HG02623 (cell line): ENCODE measurements at regions not wholly inside any gene's neighbourhood (a gene's known extent, or its start where the extent isn't known, plus 50 kb on each side); places are given as distances from the start of the nearest gene placed in this dataset.

Experiments used
- ATAC-seq: cut with Tn5 transposase; IDR thresholded peaks from one replicate; pipeline ENCODE4 v1.9.1; 2021; ENCODE audit warnings: moderate library complexity; ENCODE audit not compliant: unreplicated experiment

DNA sequence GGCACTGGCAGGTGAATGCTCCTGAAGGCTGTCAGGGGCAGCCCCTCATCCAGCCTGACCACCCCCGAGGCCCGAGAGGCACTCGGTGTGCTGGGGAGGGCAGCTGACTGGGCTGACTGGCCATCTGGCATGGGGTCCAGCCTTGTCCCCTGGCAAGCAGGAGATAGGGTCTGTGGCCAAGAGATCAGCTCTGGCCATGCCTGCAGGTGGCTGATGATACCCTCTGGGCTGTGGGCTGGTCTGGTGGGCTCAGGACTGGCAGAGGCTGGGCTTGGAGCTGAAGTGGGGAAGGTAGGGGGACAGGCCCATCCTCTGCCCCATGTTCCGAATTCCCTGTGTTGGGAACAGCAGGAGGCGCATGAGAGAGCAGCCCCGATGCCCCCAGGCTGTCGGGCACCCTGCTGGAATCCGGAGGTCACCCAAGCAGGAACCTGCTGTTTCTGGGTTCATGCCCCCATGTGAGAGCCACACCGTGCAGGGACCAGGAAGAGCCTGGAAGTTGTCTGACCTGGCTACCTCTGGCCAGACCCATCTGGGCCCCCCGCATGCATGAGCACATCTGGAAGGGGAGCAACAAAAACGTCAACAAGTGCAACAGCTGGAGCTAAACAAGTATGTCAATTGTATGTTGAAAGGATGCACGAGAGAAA, 527.0 kb downstream of the TBC1D22A start:
- ATAC-seq = no peak

DNA sequence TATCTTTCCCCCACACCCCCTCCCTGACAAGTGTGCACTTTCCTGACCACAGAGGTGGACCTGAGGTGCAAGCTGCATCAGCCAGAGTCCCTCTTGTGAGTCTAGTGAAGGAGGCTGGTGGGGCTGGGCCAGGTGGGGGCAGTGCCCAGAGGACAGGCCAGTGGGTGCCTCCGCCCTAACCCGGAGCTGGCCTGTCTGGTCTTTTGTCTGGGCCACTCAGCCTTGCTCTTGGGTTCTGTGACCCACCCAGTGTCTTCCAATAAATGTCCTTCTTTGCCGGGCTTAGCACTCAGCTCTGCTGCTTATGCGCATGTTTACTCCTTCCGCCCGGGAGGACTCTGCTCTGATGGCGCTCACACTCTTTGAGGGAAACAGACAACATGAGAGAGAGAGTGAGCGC, 526.2 kb downstream of the TBC1D22A start:
- ATAC-seq = no peak

DNA sequence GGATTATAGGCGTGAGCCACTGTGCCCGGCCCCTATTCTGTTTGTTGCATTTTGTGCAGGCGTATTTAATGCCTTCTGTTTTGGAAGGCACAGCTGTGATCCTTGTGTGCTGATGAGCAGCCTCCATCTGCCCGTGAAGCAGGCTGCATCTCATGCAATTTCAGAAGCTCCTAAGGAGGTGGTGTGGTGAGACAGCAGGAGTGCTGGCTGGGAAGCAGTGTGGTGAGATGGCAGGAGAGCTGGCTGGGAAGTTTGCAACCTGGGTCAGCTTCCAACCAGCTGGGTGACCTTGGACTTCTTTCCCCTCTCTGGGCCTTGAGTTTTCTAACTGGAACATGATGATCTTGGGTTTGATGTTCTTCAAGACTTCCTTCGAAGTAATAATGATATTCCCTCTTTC, 525.1 kb downstream of the TBC1D22A start:
- ATAC-seq = no peak

DNA sequence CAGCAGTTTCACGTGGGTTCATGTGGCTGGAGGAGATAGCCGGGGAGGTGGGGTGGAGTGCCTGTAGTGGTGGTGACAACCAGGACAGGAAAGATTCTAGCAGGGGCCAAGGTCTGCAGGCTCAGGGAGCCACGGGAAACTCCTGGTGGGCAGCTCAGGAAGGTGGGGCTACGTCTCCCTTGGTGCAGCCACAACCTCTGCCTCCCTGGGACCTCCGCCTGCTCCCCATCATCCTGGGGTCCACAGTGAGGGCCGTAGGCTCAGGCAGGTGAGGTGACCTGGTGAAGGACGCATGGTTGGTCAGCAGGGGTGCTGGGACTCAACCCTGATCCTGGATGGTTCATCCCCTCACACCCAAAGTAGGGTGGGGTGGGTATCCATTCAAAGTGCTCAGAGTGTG, 524.1 kb downstream of the TBC1D22A start:
- no peak for ATAC-seq

DNA sequence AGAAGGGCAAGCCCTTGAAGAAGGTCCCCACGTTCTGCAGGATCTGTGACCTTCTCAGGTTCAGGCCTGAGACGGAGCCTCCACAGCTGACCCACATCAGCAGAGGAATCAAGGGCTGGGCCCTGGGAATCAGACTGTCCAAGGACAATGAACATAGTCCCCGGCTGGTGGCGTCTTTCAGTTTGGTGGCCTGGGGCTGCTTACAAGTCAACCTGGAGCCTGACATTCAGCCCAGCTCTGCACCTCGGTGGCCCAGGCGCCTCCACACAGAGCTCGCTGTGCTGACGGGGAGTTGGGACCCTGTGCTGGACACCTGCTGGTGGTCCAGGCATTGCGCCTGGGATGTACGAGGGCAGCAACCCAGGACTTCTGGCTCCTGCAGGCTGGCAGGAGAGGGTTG, 523.5 kb downstream of the TBC1D22A start:
- no peak for ATAC-seq

DNA sequence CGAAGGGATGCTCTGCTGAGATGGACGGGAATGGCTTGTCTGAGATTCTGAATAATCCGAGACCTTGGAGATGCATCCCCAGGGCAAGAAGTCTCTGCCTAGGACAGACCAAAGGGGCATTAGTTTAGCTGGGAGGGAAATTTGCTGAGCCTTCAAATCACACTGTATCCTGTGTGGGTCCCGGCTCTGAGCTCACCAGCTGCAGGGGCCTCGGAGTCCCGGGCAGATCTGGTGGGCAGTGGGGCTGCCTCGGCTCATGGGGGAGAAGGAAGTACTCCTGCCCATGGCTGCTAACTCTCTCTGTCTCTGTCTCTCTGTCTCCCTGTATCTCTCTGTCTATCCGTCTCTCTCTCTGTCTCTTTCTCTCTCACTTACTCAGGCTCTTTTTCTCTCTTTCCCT, 522.4 kb downstream of the TBC1D22A start:
- no peak for ATAC-seq

DNA sequence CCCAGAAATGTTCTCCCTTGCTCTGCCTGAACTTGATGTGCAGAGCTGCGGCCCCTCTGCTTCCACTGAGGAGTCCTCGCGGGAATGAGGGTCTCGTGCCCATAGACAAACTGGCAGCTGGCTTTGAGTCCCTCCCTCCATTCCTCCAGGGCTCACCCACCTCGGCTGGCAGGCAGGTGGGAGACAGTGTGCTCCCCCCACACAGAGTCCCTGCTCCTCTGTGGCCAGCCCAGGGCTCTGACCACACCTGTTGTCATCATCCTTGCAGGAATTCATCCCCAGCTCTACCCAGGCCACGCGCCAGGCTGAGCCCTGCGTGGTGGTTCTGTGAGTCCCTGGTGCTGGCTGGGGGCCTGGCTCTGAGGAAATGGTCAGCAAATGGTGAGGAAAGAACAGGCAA, 521.9 kb downstream of the TBC1D22A start:
- no peak for ATAC-seq

DNA sequence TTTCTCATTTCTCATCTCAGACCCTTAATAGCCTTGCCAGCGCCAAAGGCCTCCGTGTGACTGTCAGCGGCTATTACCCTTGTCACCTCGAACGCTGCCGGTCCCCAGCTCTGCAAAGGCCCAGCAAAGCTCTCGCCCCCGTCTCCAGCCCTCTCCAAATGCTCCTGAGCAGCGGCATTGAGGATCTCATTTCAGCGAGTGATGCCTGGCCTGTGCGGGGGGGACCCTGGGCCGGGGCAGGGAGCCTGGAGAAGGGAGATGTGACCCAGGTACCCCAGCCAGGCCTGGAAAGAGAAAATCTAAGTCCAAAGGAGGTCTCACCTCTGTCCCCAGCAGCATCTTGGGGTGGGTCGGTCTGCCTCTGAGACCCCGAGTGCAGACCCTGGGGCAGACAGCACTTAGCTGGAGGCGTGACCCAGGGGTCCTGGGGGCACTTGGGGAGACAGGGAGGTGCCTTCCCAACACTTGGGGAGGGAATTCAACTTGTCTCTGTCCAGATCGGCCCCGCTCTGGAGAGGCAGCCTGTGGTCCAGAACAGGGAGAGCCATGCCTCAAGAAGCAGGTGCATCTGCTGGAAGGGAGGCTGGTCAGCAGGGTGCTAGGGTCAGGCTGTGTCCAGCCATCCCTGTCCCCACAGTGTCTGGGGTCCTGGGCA, 521.3 kb downstream of the TBC1D22A start:
- no peak for ATAC-seq

DNA sequence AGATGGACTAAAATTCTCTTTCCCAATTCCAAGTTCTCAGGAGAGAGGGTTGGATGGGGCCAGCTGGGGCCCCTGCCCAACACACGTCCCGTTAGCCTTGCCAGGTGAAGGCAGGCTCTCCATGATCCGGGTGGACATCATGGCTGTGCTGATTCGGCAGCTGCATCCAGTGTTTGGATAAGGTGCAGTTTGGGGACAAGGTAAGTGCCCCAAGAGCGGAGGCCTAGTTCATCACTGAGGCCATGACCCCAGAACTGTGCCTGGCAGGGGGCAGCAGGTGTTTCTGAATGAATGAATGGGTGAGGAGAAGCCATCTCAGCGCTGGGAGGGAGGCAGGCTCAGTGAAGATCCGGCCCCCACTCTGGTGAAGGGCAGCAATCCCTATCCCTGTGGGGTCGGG, 520.4 kb downstream of the TBC1D22A start:
- no peak for ATAC-seq

DNA sequence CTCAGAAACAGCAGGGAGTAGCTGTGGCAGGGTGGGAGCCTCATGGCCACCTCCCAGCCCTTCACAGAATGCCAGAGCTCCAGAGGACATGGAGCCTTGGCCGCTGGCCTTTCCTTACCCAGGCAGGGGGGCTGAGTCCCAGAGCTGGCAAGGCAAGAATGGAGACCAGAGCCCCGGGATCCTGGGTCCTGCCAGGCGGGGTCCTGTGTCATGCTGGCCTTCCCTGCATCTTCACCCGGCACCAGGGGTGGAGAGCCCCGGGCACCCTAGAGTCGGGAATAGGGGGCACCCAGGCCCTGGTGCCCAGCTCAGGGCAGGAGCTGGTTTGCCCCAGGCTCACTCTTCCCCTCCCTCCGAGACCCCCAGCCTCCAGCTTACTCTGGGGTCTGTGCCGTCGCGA, 519.9 kb downstream of the TBC1D22A start:
- no peak for ATAC-seq

DNA sequence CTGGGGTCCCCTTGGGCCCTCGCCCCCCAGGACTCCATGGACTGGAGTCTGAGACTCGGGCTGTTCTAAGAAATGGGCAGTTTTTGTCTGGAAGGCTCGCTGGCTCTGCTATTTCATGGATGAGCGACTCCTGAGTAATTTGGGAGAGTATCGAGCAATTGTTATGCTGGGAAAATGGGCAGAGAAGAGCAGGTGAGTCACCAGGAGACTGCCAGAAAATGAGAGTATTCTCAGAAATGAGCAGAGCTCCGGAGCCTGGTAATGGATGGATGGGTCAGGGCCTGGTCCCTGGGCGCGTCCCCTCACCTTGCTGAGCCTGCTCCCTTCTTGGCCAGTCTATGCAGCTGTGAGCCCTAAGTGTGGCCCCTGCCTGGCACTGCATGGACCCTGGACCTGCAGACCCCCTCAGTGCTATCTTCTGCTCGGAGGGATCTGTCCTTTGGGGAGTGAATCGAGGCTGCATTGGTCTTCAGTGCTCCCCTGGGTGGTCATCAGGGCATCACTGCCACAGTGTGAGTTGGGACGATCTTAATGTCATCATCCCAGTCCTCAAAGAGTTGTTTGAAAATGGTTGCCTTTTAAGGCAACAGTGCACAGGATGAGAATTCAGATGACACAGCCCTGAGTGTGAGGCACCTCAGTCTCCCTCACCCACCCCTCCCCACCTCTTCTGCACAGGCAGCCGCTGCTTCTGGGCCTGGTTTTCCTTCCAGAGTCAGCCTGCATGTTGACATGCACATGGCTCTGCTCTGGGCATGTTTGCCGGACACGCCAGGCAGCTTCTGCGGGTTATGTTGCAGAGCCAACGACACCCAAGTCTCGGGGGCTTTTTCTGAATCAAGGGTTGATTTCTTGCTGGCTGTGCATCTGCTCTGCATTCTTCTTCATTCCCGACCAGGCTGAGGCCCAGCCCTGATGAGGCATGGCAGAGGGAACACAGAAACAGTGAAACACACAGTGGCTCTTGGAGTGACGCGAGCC, 519.0 kb downstream of the TBC1D22A start:
- no peak for ATAC-seq

DNA sequence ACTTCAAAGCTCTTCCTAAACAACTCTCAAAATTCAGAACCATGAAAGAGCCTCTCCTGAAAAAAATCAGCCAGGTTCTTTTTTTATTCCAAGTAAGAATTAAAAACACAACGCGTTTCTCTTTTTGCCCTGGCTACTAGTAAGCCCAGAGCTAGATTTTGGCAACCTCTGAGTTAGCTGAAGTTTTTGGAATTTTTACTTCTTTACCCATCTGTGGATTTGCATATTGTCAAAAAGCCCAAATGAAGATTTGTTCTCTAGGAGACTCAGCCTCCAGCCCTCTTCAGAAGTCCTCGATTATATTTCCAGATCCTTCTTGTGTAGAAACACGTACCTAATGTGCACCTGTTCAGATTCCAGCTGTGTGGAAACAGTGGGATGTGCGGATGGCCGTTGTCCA, 517.9 kb downstream of the TBC1D22A start:
- ATAC-seq = no peak

DNA sequence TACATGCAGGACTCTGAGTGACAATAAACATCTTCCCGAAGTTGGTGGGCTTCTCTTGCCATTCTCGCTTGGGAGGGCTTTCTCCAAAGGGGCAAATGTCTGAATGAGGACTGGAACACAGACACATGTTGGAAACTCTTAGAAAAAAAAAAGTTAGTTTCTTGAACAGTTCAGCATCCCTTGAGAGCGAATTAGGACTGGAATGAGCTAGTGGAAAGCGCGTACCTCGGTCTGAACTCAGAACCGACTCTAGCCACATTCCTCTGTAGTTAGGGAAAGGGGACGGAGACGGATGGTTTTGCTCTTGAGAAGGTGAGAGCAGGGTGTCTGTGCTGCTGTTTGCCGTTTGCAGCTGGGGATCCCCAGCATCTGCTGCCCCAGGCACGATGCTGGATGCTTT, 517.3 kb downstream of the TBC1D22A start:
- no peak for ATAC-seq

DNA sequence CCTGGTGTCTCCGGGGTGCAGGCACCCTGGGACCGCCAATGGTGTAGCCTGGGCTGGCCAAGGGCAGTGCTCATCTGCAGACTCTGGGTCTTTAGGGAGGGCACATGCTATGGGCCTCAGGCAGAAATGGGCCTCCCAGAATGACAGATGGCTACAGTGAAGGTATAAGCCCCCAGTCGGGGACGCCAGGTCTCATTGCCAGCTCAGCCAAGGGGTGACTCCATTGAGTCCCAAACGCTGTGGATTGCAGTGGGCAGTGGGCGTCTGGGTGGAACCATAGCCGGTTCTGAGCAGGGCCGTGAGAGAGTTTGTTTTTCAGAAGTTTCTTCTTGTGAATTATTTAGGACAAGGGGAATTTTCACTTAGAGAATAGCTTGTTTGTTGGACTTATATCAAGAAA, 516.9 kb downstream of the TBC1D22A start:
- no peak for ATAC-seq

DNA sequence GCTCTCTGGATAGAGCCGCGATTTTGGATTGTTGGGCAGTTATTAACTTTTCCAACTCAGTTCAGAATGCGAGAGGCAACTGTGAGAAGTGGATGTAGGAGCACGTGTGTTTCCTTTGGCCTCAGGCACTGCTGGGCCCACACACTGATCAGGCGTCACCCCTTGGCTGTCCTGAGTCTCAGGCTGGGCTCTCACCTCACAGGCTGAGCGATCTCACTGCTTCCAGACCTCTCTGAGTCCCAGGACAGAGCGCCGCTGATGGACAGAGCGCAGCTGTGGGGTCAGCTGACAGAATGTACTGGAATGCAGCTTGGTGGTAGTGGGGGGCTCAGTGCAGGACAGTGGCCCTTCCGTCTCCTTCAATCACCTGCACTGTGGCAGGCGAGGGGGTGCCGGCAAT, 516.2 kb downstream of the TBC1D22A start:
- no peak for ATAC-seq

DNA sequence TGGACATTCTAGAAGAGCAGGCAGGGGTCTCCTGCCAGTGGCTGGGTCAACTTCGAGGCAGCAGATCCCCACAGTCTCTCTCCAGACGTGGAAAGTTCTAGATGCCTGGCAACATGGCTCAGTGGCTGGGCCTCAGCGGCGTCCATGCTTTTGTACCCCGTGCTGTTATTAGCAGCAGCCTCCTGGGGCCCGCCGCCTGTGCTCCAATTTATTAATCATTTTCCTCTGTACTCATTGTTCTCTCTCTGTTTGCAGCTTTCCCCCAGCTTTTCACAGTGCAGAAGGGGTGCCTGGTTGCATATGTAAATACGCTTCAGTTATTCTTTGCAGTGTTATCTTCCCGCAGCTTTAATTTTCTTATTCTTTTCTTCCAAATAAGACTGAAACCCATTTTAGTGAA, 515.1 kb downstream of the TBC1D22A start:
- ATAC-seq = no peak

DNA sequence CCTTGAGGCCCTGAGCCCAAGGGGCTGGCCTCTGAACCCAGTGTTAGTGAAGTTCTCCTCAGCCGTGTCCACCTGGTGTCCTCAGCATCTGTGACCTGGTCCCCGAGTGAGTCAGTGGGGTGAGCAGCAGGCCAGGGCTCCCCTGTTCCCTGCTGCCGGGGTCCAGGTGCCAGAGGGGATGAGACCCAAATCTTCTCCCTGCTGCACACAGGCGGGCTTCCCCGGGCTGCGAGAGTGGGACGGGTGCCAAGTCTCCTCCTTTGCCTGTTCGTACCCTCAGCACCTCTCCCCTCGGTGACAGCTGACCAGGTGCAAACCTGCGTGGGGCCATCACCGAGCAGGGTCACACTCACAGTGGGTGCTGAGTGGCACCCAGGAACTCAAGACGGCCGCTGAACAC, 514.5 kb downstream of the TBC1D22A start:
- ATAC-seq = no peak

DNA sequence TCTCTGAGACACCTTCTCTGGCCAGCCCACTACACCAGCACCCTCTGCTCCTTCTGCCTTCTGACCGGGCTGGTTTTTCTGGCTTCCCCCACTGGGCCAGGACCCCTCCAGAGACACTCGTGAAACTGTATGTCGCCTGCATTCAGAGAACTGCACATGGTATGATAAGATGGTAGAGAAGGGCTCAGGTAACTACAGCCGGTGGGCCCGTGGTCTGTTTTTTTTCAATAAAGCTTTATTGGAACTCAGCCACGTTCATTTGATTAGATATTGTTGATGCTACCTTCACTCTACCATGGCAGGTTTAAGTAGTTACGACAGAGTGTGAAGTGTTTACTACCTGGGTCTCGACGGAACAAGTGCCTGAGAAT, 514.0 kb downstream of the TBC1D22A start:
- ATAC-seq = no peak

DNA sequence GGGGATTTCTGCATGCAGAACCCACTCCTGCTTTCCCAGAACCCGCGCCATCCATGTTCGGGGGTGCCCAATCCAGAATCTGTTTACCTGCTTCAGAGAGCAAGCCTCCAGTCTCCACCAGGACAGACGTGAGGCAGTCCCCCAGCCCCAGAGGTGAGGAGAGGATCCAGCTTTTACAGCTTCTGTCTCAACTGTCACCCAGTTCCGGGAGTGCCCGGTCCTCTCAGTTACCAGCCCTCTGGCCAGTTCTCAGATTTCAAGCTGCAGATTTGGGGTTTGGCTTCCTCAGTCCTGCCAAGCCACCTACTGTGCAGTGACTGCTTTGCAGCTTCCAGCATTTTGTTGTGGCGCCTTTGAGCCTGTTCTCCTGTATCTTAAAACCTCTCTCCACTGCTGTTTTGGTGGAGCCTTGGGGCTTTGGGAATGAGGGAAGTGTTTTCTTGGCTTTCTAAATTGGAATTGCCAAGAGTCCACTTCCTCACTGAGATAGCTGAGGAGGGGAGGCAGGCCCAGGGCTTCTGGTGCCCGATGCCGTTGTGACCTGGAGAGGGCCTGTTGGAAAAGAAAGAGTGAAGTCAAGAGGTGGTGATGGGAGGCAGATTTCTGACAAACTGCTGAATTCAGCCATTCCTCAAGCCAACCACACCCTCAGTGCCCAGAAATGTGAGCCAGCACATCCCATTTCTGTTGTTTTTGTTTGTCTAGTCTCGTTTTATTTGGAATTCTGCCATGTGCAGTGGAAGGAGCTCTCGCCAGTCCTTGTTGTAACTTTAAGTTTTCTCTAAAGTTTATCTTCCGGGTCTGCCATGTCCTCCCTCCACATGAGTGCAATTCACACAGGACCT, 513.4 kb downstream of the TBC1D22A start:
- no peak for ATAC-seq

DNA sequence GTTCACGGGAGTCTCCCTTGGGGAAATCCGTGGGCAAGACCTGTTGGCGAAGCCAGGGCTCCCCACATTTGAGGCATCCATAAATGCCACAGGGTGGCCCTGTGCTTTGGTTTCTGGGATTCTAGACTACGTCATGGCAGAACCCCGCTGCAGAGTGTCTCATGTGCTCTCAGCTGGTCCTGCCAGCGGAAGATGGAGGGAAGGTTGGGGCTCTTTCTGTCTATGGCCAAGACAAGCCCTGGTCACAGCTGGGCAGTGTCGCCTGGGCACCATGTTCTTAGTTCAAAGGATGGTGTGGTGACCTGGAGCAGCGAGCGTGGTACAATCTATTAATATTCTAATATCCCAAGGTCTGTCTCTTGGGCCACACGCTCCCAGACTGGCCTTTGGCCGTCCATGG, 511.7 kb downstream of the TBC1D22A start:
- ATAC-seq = no peak
